Cardiac muscle cell (in vitro differentiated cells and primary cell): ENCODE measurements at regions not wholly inside any gene's neighbourhood (a gene's known extent, or its start where the extent isn't known, plus 50 kb on each side); places are given as distances from the start of the nearest gene placed in this dataset.

ENCODE experiments used
- DNase-seq, 2 donors: peaks; one replicate each; pipeline versions ENCODE4 v3.0.0 to v3.0.0-alpha.2; 2010 to 2017; ENCODE audit warnings: low read depth in 1 of 2, low spot score in 1 of 2
- H3K27ac ChIP-seq: fragments of 200-600 bp; sonication (generic); 2 replicates; pipeline ENCODE4 v1.5.1; 2016
- H3K27me3 ChIP-seq: fragments of 200-600 bp; sonication (generic); 2 replicates; pipeline ENCODE4 v1.6.0; 2016; ENCODE audit warnings: control low read depth
- H3K36me3 ChIP-seq: fragments of 200-600 bp; sonication (generic); 2 replicates; pipeline ENCODE4 v1.5.1; 2016; ENCODE audit warnings: control low read depth
- H3K4me1 ChIP-seq: fragments of 200-600 bp; sonication (generic); 2 replicates; pipeline ENCODE4 v1.8.1; 2017; ENCODE audit warnings: low read depth, mild to moderate bottlenecking, mixed run types
- H3K4me3 ChIP-seq: fragments of 200-600 bp; sonication (generic); 2 replicates; pipeline ENCODE4 v1.5.1; 2016; ENCODE audit warnings: mild to moderate bottlenecking
- H3K9me3 ChIP-seq: fragments of 200-600 bp; sonication (generic); 2 replicates; pipeline ENCODE4 v1.5.1; 2017; ENCODE audit warnings: low read depth, mild to moderate bottlenecking, control low read depth
- TF ChIP-seq, protein P1 (sequence below): IDR thresholded peaks from 2 replicates; pipeline ENCODE4 v1.5.1; 2012; ENCODE audit warnings: low read depth, mild to moderate bottlenecking, low read length

DNA sequence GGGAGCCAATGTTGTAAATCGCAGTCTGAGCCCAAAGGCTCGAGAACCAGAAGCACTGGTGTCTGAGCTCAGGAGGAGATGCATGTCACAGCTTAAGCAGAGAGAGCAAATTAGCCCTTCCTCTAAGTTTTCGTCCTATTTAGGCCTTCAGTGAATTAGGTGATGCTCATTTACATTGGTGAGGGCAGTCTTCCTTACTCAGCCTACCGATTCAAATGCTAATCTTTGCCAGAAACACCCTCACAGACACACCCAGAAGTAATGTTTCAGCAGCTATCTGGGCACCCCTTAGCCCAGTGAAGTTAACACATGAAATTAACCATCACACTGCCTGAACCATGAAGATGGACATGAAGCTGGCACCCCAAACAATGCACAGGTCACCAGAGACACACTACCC is 385.1 kb downstream of the STK39 start:
- TF ChIP-seq, protein P1, sequence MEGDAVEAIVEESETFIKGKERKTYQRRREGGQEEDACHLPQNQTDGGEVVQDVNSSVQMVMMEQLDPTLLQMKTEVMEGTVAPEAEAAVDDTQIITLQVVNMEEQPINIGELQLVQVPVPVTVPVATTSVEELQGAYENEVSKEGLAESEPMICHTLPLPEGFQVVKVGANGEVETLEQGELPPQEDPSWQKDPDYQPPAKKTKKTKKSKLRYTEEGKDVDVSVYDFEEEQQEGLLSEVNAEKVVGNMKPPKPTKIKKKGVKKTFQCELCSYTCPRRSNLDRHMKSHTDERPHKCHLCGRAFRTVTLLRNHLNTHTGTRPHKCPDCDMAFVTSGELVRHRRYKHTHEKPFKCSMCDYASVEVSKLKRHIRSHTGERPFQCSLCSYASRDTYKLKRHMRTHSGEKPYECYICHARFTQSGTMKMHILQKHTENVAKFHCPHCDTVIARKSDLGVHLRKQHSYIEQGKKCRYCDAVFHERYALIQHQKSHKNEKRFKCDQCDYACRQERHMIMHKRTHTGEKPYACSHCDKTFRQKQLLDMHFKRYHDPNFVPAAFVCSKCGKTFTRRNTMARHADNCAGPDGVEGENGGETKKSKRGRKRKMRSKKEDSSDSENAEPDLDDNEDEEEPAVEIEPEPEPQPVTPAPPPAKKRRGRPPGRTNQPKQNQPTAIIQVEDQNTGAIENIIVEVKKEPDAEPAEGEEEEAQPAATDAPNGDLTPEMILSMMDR, result no peak
- H3K27ac ChIP-seq, result no peak overlapping the region
- no peaks in the 10 kb centered on the region for H3K36me3 ChIP-seq
- H3K4me1 ChIP-seq, result no peaks in the 10 kb centered on the region
- H3K27me3 ChIP-seq, result no peaks in the 10 kb centered on the region
- no peak for DNase-seq
- no peaks in the 10 kb centered on the region for H3K9me3 ChIP-seq
- no peak overlapping the region for H3K4me3 ChIP-seq

DNA sequence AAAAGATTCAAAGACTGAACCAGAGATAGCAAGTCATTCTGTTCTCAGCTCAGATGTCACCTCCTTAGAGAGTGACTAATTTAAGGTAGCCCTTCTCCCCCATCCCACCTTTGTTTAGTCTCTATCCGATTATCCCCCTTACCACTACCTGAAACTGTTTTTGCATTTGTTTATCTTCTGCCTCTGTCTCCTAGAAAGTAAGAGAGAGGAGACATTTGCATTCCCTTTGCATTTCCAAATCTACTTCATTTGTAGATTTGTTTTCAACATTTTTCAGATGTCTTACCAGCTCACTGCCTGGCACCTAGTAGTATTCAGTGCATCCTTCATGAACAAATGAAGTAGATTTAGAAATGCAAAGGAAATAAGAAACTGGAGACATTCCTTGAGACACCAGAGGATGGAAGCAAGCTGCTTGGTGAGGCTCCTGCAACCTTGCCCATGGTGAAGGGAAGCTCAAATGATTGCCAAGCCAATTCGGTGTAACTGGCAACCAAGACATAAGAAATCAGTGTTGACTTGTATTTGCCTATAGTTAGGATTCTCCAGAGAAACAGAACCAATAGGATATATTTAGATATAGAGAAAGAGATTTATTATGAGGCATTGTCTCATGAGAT is 385.7 kb downstream of the STK39 start:
- H3K36me3 ChIP-seq, result no peaks in the 10 kb centered on the region
- H3K4me1 ChIP-seq, result no peaks in the 10 kb centered on the region
- TF ChIP-seq, protein P1, result no peak
- no peak overlapping the region for H3K4me3 ChIP-seq
- no peaks in the 10 kb centered on the region for H3K9me3 ChIP-seq
- no peak overlapping the region for H3K27ac ChIP-seq
- DNase-seq, result no peak
- H3K27me3 ChIP-seq, result no peaks in the 10 kb centered on the region

DNA sequence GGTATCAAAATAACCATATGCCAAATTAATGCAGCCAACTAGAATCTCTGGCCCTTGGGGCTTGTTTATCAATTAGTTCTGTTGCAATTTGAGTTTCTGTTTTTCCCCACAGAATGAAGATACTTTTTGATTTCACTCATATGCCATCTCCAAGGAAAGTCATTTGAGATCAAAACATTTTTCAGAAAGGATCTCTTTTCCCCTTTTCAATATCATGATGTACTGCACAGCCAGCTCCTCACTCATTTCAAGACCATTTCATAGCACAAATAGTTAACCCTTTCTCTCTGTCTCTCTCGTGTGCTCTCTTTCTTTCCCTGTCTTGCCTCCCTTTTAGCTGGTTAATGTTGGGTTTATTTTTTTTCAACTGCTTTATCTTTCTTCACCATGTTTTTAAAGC is 387.3 kb downstream of the STK39 start:
- TF ChIP-seq, protein P1, result no peak
- Histone ChIP-seq H3K9me3 (no peaks in the 10 kb centered on the region), H3K27me3 (no peaks in the 10 kb centered on the region), H3K4me3 (no peak overlapping the region), H3K4me1 (no peaks in the 10 kb centered on the region), H3K27ac (no peak overlapping the region), H3K36me3 (no peaks in the 10 kb centered on the region)
- no peak for DNase-seq

DNA sequence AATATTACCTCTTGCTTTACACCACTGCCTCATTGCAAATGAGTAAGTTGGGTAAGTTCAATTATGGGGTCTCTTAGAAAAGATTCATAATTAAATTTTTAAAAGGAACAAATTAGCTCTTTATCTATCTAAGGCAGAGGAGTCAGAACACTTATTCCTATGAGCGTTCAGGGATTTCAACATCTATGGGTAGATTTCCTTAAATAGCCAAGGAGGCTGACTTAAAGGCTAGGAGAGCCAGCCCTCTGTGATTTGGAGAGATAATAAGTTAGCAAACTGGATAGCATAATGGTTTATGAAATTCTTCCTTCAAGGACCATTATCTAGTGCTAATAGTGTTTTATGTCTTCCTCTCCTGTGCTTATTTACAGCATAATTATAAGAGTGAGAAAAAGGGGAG is 387.7 kb downstream of the STK39 start:
- no peak overlapping the region for H3K27ac ChIP-seq
- DNase-seq, result no peak
- TF ChIP-seq, protein P1, result no peak

DNA sequence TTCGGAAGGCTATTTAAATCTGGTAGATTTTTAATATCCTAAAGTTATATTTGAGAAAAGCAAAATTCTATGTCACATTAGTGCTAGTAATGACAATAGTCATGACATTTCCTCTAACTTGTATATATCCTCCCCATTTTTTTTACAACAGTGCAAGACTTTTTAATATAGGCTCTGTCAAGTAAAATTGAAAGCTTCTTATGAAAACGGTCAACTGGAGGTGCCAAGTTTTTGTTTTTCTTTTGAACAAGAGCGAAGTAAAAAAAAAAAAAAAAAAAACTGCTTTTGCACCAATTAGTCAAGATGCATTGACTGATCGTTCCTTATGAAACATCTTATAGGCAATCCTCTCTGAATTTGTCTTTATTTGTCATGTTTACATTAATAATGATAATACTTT is 389.3 kb downstream of the STK39 start:
- no peak overlapping the region for H3K27ac ChIP-seq

More for the DNA sequence above, 387.7 kb downstream of the STK39 start:
- no peaks in the 10 kb centered on the region for H3K4me1 ChIP-seq
- no peaks in the 10 kb centered on the region for H3K27me3 ChIP-seq
- no peaks in the 10 kb centered on the region for H3K9me3 ChIP-seq
- no peak overlapping the region for H3K4me3 ChIP-seq
- H3K36me3 ChIP-seq, result no peaks in the 10 kb centered on the region

More for the DNA sequence above, 389.3 kb downstream of the STK39 start:
- Histone ChIP-seq H3K9me3 (no peaks in the 10 kb centered on the region), H3K4me1 (no peaks in the 10 kb centered on the region), H3K36me3 (no peaks in the 10 kb centered on the region), H3K27me3 (no peaks in the 10 kb centered on the region), H3K4me3 (no peak overlapping the region)
- TF ChIP-seq, protein P1, result no peak
- DNase-seq, result no peak
